Stimulated activated naive CD8-positive, alpha-beta T cell treated with anti-CD3 and anti-CD28 coated beads, Interleukin-15, Interleukin-2, amounts not matched to agents 100 U/mL and 50 U/mL, for 24 hours (primary cell): ENCODE measurements at regions not wholly inside any gene's neighbourhood (a gene's known extent, or its start where the extent isn't known, plus 50 kb on each side); places are given as distances from the start of the nearest gene placed in this dataset.

ENCODE experiments used
- ATAC-seq: fragments of 150-1000 bp; cut with Tn5 transposase; one replicate; pipeline ENCODE4 v1.10.0; 2021
- DNase-seq: peaks from one replicate; pipeline ENCODE4 v3.0.0; 2021

- DNase-seq, result no peak
- no peak for ATAC-seq
These were observed 67.5 kb downstream of the TMX1 start for GRCh38 chr14:51307551-51307950.

GRCh38 chr14:51308866-51309265 is 68.8 kb downstream of the TMX1 start:
- DNase-seq, result no peak

GRCh38 chr14:51310505-51310944 is 70.5 kb downstream of the TMX1 start:
- ATAC-seq (no peak), DNase-seq (no peak)

More at GRCh38 chr14:51308866-51309265, 68.8 kb downstream of the TMX1 start:
- no peak for ATAC-seq

- DNase-seq, result no peak
- ATAC-seq, result no peak
These were observed 74.4 kb downstream of the TMX1 start for GRCh38 chr14:51314321-51315015.

- ATAC-seq (no peak), DNase-seq (no peak)
These were observed 77.3 kb downstream of the TMX1 start for GRCh38 chr14:51317373-51317772.

GRCh38 chr14:51318813-51319597 is 79.0 kb downstream of the TMX1 start:
- DNase-seq, result no peak

GRCh38 chr14:51321036-51321435 is 81.0 kb downstream of the TMX1 start:
- DNase-seq, result no peak
- ATAC-seq, result no peak

More at GRCh38 chr14:51318813-51319597, 79.0 kb downstream of the TMX1 start:
- ATAC-seq, result no peak

- no peak for DNase-seq
- peak; percentile 62 for ATAC-seq
These were observed 83.4 kb downstream of the TMX1 start for GRCh38 chr14:51323492-51323891.

GRCh38 chr14:51327376-51327775 is 87.3 kb downstream of the TMX1 start:
- DNase-seq (no peak), ATAC-seq (no peak)

- ATAC-seq, result peak; percentile 80
- peak; percentile 69 for DNase-seq
These were observed 88.2 kb downstream of the TMX1 start for GRCh38 chr14:51328064-51328771.

GRCh38 chr14:51328772-51329353 is 88.8 kb downstream of the TMX1 start:
- DNase-seq, result no peak
- no peak for ATAC-seq

- peak; percentile 50 for ATAC-seq
- DNase-seq, result no peak
These were observed 91.7 kb downstream of the TMX1 start for GRCh38 chr14:51331486-51332367.

GRCh38 chr14:51333299-51333698 is 93.3 kb downstream of the TMX1 start:
- no peak for ATAC-seq
- no peak for DNase-seq

GRCh38 chr14:51333901-51334521 is 94.0 kb downstream of the TMX1 start:
- DNase-seq (no peak), ATAC-seq (no peak)

GRCh38 chr14:51334566-51334965 is 94.5 kb downstream of the TMX1 start:
- ATAC-seq, result no peak
- no peak for DNase-seq

- DNase-seq (no peak), ATAC-seq (no peak)
These were observed 95.5 kb downstream of the TMX1 start for GRCh38 chr14:51335531-51335930.

GRCh38 chr14:51335961-51336723 is 96.1 kb downstream of the TMX1 start:
- DNase-seq, result no peak
- no peak for ATAC-seq

GRCh38 chr14:51336734-51337133 is 96.7 kb downstream of the TMX1 start:
- DNase-seq, result no peak
- no peak for ATAC-seq

GRCh38 chr14:51337520-51337919 is 97.5 kb downstream of the TMX1 start:
- DNase-seq, result no peak

GRCh38 chr14:51341338-51341737 is 101.3 kb downstream of the TMX1 start:
- ATAC-seq (no peak), DNase-seq (no peak)

More at GRCh38 chr14:51337520-51337919, 97.5 kb downstream of the TMX1 start:
- no peak for ATAC-seq
